Stimulated activated CD4-positive, alpha-beta T cell treated with anti-CD3 and anti-CD28 coated beads, TNF-alpha, amount 100 ng/mL, for 24 hours (primary cell): ENCODE measurements at regions not wholly inside any gene's neighbourhood (a gene's known extent, or its start where the extent isn't known, plus 50 kb on each side); places are given as distances from the start of the nearest gene placed in this dataset.

Source experiments
- DNase-seq, 3 experiments: peaks; one replicate each; pipeline ENCODE4 v3.0.0-alpha.2; 2020; ENCODE audit warnings: low read depth in 3 of 3

DNA sequence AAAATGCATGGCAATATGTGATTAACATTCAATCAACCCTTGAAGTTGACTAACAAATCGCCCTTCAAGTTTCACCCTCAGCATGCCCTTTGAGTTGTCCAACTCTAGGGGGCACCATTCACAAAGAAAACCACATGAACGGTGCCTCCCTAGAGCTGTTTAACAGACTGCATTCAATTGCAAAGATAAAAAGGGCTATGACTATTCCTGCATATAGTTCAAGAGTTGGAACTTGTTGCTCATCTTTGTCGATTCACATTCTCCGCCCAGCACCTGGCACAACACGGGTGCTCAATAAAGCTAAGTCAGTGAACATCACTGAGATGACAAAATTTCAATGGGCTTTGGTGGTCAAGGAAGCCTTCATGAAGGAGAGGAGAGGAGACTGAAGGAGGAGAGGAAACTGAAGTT lies 69.6 kb upstream of the SLC30A5 start:
- no peak for DNase-seq

DNA sequence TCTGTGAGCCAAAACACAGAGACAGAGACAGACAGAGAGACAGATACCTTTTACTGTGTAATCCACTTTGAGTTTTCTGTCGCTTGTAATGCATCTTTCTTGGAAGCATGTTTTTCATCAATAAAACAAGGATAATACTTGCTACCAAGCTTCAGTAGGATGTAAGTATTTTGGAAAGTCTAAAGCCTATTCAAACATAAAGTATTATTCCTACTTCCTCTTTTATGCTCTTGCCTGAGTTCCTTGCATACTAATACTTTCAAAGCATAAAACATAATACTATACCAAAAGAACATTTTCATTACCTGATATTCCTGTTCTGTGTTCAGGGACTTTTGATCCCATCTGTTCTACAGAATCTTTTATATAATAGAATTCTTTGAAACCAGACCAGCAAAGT lies 64.5 kb upstream of the SLC30A5 start:
- DNase-seq: no peak

DNA sequence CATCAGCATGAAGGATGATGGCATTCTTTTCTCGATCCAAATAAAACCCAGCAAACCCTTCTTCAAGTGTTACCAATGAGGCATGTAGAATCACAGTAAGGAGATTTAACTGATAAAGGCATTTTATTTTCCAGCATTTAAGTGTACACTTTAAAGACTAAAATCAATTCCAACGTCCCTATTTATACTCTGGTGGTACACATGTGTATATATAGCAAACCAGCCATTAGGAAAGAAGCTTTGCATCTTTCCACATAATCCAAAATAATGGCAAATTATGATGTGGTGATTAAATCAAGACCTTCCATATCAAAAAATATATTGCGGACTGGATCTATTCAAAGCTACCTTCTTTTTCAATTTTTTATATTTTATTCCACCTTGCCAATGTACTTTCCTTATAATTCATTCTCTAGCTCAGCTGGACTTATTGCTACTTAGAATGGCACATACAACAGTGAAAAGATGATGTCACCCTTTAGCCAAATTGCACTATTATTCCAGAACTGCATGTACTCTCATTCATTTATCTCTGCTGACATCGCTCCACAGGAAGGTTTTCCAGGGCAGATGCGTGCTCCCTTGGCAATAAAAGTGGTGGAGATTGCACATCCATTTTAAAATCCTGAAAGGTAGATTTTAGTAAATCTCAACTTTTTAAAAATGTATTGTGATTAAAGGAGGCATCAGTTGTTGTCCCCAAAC lies 63.3 kb upstream of the SLC30A5 start:
- DNase-seq: no peak

DNA sequence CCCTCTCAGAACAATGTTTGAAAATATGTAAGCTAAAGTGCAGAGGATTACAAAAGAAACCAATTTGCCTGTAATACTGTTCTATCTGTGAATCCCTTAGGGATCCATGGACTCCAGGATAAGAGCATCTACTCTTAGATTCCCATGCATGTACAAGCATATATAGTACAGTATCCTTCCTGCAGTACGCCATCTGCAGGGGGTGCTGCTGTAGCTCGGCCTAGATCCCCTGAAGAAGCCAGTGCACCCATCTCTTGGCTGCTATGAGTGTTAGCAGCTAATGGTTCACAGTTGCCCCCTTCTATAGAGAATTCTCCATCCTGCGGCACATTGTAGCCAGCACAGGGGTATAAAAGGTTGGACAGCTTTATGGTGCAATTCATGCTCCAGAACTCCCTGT lies 61.8 kb upstream of the SLC30A5 start:
- no peak for DNase-seq

DNA sequence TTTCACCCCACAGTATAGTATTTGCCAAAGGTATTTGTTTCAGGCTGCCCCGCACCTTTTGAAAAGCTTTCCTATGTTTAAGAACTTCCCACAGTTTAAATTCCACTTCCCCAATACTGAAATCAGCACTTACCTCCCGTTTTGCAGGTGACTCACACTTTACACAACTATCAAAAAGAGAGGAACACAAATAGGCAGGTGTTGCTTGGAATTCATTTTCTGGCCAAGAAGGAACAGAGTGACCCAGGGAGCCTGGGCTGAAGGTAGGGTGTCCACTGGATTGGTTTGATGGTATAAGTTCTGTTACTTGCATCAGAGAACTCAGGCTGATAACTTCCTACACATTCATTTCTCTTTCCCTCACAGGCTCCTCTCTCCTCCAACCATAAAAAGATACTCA lies 60.1 kb upstream of the SLC30A5 start:
- DNase-seq: no peak

DNA sequence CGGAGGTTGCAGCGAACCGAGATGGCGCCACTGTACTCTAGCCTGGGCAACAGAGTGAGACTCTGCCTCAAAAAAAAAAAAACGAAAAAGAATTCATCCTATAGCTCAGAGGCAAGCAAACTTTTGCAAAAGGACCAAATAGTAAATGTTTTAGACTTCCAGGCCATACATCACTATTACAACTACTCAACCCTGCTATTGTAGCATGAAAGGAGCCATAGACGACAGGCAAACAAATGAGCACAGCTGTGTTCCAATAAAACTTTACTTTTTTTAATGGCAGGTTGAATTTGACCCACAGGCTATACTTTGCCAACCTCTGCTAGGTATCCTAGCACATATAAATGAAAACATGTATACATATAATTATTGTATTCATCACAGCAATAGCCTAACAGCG lies 58.9 kb upstream of the SLC30A5 start:
- DNase-seq: no peak

DNA sequence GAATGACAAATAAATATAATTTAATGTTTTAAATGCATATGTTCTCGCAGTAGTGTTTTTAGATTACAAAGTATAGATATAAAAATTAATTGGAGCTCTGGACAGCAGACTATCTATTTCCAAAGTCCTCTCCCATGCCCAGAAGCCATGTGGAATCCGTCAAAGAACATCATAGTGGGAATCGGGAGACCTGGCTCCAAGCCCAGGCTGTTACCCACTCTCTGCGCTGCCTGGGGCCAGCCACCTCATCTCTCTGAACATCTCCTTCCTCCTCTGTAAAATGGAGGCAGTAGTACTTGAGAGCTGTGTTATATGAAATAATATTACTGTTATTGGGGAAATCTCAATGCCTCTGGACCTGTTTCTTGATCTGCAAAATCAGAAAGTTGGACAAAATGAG lies 58.1 kb upstream of the SLC30A5 start:
- no peak for DNase-seq

DNA sequence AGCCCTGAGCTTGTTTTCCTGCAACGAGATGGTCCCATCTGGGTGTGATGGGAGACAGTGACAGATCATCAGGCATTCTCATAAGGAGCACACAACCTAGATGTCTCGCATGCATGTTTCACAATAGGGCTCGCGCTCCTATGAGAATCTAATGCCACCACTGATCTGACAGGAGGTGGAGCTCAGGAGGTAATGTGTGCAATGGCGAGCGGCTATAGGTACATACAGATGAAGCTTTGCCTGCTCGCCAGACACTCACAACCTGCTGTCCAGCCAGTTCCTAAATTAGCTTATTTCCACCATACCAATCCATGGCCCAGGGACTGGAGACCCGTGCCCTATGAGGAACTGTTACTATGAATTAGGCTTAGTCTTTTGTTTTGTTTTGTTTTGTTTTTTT lies 55.3 kb upstream of the SLC30A5 start:
- no peak for DNase-seq

DNA sequence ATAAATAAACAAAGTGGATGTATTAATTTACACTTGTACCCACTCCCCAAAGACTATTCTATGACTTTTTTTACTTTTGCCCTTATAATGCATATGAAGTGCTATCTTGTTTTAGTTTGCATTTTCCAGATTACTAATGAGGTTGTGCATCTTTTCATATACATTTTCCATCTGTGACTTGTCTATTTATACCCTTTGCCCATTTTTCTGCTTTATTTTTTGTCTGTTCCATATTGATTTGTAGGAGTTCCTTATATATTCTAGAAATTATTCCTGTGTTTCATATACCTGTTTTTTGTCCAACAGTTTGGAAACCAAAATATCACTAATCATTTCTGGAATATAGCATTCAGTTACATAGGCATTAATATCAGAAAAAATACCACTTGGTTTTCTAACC lies 54.0 kb upstream of the SLC30A5 start:
- no peak for DNase-seq

DNA sequence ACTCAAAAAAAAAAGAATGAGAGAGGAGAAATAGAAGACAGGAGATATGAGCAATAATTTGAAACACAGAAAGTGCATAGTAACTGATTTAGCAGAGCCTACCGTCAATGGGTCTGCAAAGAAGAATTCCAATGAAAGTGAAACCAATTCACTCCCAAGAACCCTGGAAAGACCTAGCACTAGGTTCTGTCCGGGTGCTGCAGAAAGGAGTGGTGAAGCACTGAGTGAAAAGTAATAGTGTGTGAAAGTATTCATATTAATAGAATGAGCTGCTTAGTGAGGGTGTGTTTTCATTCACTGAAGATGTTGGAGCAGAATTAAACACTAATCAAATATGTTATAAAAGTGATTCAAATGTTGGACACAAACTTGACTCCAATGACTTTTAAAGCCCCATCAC lies 51.3 kb upstream of the SLC30A5 start:
- no peak for DNase-seq

DNA sequence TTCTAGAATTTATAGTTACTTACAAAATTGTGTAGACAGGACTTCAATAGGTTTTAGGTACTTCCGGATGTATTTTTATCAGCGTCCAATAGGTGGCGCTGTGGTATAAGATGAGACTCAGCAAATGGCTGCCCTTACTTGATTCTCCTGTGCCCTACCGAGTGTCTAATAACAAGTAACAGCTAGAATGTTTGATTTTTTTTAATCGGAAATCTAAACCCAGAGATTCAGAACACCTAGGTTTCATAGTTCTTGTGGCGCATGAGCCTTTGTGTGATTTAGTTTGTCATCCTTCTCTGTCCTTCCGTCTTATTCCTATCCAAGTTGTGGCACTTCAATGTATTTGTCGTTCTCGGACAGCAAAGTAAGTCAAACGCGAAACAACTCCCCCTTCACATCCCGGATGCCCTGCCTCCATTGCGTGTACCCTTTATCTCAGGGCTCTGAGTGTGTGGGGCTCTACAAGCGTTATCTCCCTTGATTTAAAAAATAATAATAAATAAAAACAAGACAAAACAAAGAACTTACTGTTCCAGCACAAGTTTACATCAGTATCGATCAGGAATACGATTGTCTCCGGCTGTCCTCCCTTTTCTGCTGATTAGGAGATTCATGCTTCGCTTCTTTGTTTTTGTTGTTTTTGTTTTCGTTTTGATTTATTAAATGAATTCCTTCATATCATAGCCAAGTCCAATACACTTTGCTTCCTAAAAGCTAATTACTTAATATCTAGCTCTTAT lies 50.7 kb upstream of the SLC30A5 start:
- peak; percentile 51 to 82 (median 63) for DNase-seq

DNA sequence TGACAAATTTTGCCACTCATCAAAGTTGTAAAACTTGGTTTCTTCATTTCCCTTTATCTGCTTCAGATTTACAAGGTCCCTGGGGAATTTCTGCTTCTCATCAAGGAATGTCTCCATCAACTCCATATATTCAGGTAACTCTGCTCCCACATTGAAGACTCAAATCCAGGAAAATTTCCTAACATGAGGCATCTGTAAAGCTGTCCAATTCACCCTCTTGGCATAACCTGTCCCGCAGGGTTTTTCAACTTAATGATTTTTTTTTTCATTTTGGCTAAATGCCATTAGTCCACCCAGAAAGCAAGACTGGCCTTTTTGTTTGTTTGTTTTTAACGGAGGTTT lies 50.2 kb upstream of the SLC30A5 start:
- DNase-seq: no peak
